SU-DHL-6 (cell line): ENCODE measurements at regions not wholly inside any gene's neighbourhood (a gene's known extent, or its start where the extent isn't known, plus 50 kb on each side); places are given as distances from the start of the nearest gene placed in this dataset.

Experiments used
- CTCF ChIP-seq: fragments of 200-600 bp; sonication (generic); IDR thresholded peaks from one replicate; pipeline ENCODE4 v1.5.1; 2017; ENCODE audit warnings: antibody characterized with exemption, mild to moderate bottlenecking, low read length, moderate library complexity; ENCODE audit not compliant: insufficient read depth, poor library complexity, severe bottlenecking
- EZH2phosphoT487 ChIP-seq: fragments of 200-600 bp; sonication (generic), shearing (Covaris generic); conservative IDR thresholded peaks from 2 replicates; pipeline ENCODE4 v1.6.1; 2018; ENCODE audit warnings: mild to moderate bottlenecking, antibody characterized with exemption, low read length, moderate library complexity, mixed read lengths

DNA sequence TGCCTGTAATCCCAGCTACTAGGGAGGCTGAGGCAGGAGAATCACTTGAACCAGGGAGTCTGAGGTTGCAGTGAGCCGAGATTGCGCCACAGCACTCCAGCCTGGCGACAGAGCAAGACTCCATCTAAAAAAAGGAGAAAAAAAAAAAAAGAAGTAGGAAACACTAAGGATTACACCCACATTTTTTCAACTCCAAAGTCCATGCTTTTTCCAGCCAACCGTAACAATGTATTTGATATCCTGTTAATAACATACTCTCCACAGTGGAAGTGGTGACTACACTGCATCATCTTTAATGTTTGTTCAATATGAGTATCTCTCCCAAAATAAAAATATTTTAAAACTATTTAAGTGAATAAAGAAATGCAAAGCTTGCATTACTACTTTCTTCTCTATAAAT lies 481.6 kb upstream of the ACVR2A start:
- TF ChIP-seq CTCF (no peak), EZH2phosphoT487 (no peak)
